ENCODE measurements at regions not wholly inside any gene's neighbourhood (a gene's known extent, or its start where the extent isn't known, plus 50 kb on each side); places are given as distances from the start of the nearest gene placed in this dataset.
A peak's percentile ranks its signal among the peaks of the same experiment; 100 is the strongest.

DNA sequence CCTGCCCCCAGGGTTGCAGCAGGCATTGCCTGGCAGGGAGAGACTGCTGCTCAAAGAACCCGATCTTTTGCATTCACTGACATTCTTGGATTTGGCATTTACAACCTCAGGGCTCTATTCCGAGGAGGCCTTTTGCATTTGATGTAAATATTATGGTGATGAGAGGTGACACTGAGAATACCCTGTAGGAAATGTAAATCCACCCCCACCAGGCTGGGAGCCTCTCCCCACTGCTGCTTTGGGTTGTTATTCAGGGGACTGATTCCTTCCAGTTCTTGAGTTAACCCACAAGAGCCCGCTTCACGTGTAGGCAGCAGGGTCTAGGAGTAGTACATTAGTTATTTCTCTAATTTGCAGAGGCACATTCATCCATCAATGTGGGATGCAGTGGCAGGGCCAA is 55.5 kb upstream of the ARAP3 start:
- Histone ChIP-seq H2AFZ (ENCODE audit: low read depth, low read length) (no peak overlapping the region), H4K20me1 (ENCODE audit: insufficient read depth, low read length) (peaks cover 12% of the 10 kb centered on the region), H3K9ac (ENCODE audit: low read depth, low read length) (no peak overlapping the region), H3K9me3 (ENCODE audit: insufficient read depth, low read length, severe bottlenecking) (no peaks in the 10 kb centered on the region), H3K36me3 (ENCODE audit: insufficient read depth, low read length) (no peaks in the 10 kb centered on the region), H3K27ac (ENCODE audit: low read length) (no peak overlapping the region), H3K4me3 (ENCODE audit: low read depth in 1 of 2, low read length in 2 of 2) (no peak overlapping the region), H3K27me3 (ENCODE audit: insufficient read depth, low read length, poor library complexity) (no peaks in the 10 kb centered on the region), H3K4me1 (ENCODE audit: insufficient read depth, low read length) (no peaks in the 10 kb centered on the region), H3K4me2 (ENCODE audit: insufficient read depth, low read length) (no peak overlapping the region), H3K79me2 (ENCODE audit: insufficient read depth, low read length) (no peaks in the 10 kb centered on the region)
- DNase-seq, result no peak
- no peak for ATAC-seq (ENCODE audit: insufficient read depth, low read depth)
- TF ChIP-seq EZH2 (IDR thresholded peaks at IDR 0.05; ENCODE audit: borderline replicate concordance, low read depth, low read length, severe bottlenecking), result no peak
- TF ChIP-seq, protein P1, sequence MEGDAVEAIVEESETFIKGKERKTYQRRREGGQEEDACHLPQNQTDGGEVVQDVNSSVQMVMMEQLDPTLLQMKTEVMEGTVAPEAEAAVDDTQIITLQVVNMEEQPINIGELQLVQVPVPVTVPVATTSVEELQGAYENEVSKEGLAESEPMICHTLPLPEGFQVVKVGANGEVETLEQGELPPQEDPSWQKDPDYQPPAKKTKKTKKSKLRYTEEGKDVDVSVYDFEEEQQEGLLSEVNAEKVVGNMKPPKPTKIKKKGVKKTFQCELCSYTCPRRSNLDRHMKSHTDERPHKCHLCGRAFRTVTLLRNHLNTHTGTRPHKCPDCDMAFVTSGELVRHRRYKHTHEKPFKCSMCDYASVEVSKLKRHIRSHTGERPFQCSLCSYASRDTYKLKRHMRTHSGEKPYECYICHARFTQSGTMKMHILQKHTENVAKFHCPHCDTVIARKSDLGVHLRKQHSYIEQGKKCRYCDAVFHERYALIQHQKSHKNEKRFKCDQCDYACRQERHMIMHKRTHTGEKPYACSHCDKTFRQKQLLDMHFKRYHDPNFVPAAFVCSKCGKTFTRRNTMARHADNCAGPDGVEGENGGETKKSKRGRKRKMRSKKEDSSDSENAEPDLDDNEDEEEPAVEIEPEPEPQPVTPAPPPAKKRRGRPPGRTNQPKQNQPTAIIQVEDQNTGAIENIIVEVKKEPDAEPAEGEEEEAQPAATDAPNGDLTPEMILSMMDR (IDR thresholded peaks at IDR 0.05; ENCODE audit: borderline replicate concordance, extremely low read depth, low read length, poor library complexity, severe bottlenecking), result no peak

DNA sequence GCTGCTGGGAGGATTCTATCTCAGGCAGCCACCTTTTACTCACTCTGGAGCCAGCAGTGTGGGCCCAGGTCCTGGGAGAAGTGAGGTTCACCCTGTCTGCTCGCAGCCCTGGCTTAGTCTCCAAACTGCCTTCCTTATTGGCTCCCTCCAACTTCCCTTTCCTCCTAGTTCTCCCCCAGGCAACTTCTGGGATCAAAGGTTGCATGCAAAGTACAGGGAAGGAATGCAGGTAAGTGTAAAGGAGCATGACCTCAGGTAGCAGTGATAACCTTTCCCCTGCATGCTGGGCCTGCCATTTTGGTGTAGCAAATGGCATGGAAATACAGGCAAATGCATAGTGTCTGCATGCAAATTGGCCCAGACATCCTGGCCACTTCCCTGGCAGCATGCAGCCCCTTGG is 53.8 kb upstream of the ARAP3 start:
- peaks cover 17% of the 10 kb centered on the region for H4K20me1 ChIP-seq (ENCODE audit: insufficient read depth, low read length)
- no peak overlapping the region for H2AFZ ChIP-seq (ENCODE audit: low read depth, low read length)
- no peaks in the 10 kb centered on the region for H3K9me3 ChIP-seq (ENCODE audit: insufficient read depth, low read length, severe bottlenecking)
- no peak overlapping the region for H3K4me2 ChIP-seq (ENCODE audit: insufficient read depth, low read length)
- TF ChIP-seq, protein P1 (IDR thresholded peaks at IDR 0.05; ENCODE audit: borderline replicate concordance, extremely low read depth, low read length, poor library complexity, severe bottlenecking), result no peak
- no peak for TF ChIP-seq EZH2 (IDR thresholded peaks at IDR 0.05; ENCODE audit: borderline replicate concordance, low read depth, low read length, severe bottlenecking)
- H3K79me2 ChIP-seq (ENCODE audit: insufficient read depth, low read length), result no peaks in the 10 kb centered on the region
- no peaks in the 10 kb centered on the region for H3K27me3 ChIP-seq (ENCODE audit: insufficient read depth, low read length, poor library complexity)
- ATAC-seq (ENCODE audit: insufficient read depth, low read depth) (no peak), DNase-seq (no peak)
- H3K4me3 ChIP-seq (ENCODE audit: low read depth in 1 of 2, low read length in 2 of 2), result no peak overlapping the region
- no peaks in the 10 kb centered on the region for H3K36me3 ChIP-seq (ENCODE audit: insufficient read depth, low read length)
- H3K4me1 ChIP-seq (ENCODE audit: insufficient read depth, low read length), result no peaks in the 10 kb centered on the region
- H3K9ac ChIP-seq (ENCODE audit: low read depth, low read length), result no peak overlapping the region
- no peak overlapping the region for H3K27ac ChIP-seq (ENCODE audit: low read length)

DNA sequence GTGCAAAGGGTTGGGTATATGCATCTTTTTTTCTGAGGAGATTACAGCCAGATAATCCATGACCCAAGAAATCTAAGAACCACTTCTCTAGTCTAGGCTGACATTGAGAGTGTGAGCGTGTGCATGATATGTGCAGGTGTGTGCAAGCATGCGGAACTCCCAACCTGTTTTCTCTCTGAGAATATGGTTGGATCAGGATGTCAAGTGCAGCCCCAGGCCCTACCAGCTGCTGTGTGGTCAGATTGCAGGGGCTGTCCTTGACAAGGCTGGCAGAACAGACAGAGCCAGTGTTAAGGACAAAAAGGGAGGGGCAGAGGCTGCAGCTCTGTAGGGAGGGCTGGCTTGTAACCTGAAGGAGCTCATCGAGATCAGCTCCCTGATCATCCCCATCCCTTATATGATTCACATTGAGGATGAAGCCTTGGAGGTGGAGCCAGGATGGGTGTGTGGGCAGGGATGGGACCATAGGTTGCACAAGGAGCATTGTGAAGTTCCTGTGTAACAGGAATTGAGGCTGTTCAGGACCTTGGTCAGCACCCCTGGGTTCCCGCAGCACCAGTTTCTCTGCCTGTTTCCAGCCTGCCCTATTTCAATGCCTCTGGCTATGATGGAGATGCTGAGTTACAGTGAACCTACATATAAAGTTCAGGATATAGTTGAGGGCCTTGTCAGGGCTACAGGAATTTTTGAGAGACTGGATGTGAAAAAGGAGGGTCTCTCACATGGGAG is 52.6 kb upstream of the ARAP3 start:
- Histone ChIP-seq H3K4me1 (ENCODE audit: insufficient read depth, low read length) (no peaks in the 10 kb centered on the region), H3K27ac (ENCODE audit: low read length) (no peak overlapping the region), H2AFZ (ENCODE audit: low read depth, low read length) (no peak overlapping the region), H3K27me3 (ENCODE audit: insufficient read depth, low read length, poor library complexity) (no peaks in the 10 kb centered on the region), H3K4me3 (ENCODE audit: low read depth in 1 of 2, low read length in 2 of 2) (no peak overlapping the region), H3K36me3 (ENCODE audit: insufficient read depth, low read length) (no peaks in the 10 kb centered on the region), H3K9me3 (ENCODE audit: insufficient read depth, low read length, severe bottlenecking) (no peaks in the 10 kb centered on the region), H3K79me2 (ENCODE audit: insufficient read depth, low read length) (no peaks in the 10 kb centered on the region), H3K4me2 (ENCODE audit: insufficient read depth, low read length) (no peak overlapping the region), H3K9ac (ENCODE audit: low read depth, low read length) (no peak overlapping the region), H4K20me1 (ENCODE audit: insufficient read depth, low read length) (peaks cover 17% of the 10 kb centered on the region)
- TF ChIP-seq, protein P1 (IDR thresholded peaks at IDR 0.05; ENCODE audit: borderline replicate concordance, extremely low read depth, low read length, poor library complexity, severe bottlenecking), result no peak
- no peak for TF ChIP-seq EZH2 (IDR thresholded peaks at IDR 0.05; ENCODE audit: borderline replicate concordance, low read depth, low read length, severe bottlenecking)
- ATAC-seq (ENCODE audit: insufficient read depth, low read depth) (peak; percentile 85), DNase-seq (peak; percentile 69)

All from DND-41 (cell line).